Fibroblast of peridontal ligament (primary cell): ENCODE measurements at regions not wholly inside any gene's neighbourhood (a gene's known extent, or its start where the extent isn't known, plus 50 kb on each side); places are given as distances from the start of the nearest gene placed in this dataset.
"Not testable (repeated sequence)": the region's sequence is repeated elsewhere in the genome, so short reads cannot be mapped to it uniquely, and the experiment has no call there.

Experiments used
- DNase-seq: peaks from one replicate; pipeline ENCODE4 v3.0.0-alpha.2; 2010; ENCODE audit errors: extremely low read depth

DNA sequence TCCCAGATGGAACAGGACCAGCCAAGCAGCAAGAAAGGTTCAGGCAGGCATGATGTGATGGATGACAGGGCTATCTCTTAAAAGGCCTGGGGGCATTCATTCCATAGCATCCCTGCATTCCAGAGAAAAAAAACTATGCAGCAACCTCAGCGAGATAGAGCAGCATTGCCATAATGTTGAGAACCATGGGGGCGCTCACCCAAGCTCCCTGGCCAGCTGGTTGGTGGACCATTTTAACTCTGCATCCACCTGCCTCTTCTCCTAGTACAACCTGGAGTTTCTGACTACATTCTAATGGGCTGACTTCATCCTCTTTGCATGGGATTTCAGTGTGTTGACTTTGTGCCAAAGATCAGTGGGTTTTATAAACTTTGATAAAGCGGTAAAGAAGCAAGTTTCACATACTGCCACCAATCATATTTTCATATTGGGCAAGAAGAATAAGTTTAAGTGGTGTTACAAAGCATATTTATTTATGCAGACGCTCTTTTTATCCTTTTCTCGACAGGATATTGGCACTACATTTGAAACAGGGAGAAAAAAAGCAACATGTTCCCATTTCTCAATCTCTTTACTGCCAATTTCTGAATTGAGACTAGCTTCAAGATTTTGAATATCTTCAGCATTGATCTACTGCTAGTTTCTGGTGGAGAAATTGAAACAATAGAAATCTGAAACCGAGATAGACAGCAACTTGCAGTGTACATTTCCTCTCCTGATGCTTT is 378.3 kb upstream of the WWC1 start:
- DNase-seq, result no peak

DNA sequence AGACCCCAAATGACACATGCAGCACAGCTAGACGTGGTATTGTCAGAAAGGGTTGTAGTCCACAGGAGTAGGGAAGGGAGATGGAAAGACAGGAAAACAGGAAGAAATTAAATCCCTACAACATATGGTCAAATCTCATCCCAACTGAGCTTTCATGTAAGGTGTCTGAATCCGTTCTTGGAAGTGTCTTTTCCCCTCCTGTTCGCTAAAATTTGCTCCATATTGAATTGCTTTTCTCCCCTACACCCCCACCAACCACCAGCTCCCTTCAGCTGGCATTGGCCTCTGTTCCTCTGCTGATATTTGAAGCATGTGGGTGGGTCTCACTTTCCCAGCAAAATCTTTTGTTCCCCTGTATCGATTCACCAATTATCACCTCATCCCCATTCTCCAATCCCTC is 376.2 kb upstream of the WWC1 start:
- DNase-seq, result no peak

DNA sequence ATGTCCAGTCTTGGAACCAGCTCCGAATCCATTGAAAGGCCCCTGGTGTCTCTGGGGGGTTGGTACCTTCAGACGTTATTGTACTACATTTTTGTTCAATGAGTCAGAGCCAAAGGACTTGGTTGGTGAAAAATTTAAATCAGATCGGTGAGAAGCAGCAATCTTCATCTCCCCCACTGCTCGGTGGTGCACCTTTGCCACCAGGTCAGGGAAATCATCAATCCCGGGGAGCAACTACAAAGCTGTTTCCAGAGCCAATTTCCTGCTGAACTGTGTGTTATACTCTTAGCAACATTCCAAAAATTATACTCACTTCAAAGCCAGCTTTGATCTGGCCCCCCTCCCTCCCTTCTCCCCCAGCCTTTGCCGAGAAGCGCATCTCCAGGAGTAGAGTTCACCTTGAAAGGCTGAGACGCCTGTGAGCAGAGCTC is 375.2 kb upstream of the WWC1 start:
- no peak for DNase-seq

DNA sequence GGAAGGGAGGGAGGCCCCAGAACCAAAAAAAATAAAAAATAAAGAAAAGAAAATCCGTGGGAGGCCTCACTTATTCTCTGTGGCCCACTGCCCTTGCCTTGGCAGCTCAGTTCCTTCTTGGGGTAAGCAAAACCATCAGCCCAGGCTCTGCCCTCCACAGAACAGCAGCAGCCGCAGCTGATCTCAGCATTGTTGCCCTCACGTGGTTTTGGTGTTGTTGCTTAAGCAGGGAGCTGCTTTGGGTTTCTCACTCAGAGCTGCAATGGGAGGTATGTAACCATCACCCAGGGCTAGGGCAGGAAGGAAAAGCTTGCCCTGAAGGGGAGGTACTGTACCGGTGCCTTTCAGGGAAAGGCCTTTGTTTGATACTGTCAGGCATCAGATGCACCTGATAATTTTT is 374.7 kb upstream of the WWC1 start:
- no peak for DNase-seq

DNA sequence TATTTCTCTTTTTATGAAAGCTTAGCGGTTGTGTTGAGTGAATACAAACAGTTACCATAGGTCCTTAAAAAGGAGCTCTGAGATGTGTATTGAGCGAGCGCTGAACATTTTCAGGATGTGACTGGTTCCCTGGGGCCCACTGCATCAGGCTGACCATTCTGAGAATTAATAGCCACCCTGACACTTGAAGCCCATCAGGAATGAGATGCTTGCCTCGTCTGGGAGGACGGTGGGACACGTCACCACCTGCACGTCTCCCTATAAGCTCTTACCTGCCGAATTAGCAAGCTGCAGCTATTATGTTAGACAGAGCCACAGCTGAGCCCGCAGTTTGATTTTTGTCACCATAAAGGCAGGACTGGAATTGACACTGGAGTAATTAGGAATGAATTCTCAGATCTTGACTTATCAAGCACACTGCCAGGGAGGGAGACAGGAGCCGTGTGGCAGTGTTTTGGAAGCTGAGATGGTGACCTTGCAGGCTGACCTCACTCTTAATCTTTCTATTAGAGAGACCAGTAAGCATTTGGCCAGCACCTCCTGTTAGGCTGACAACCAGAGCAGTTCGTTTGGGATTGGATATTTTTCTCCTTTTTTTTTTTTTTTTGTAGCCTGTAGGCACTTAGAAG is 373.1 kb upstream of the WWC1 start:
- no peak for DNase-seq

DNA sequence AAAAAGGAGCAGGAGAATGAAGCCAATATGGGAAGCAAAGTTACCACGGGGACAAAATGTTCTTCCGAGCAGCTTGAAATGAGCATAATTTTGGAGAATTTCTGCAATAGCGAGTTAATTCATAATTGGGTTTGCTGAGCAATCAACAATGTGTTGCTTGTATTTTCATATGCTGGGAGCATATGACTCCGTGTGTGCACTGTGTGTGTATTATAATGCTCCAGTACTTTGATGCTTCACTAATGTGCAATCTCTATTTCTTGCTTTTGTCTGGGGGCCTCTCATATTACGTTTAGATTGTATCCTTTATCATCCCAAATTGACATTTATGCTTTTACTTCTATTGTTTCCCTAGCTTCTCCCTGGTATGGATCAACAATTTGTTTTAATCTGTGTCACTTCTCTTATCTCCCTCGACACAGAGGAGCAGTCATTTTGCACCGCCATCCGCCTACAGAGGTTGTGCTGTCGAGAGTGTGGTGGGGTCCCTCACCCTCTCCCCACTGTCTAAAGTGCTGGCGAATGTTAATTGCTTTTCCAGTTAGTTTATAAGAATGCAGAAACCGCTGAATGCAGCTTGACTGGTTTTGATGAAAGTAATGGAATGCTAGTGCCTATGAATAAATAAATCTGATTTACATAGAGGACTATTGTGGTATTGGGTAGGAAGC is 372.5 kb upstream of the WWC1 start:
- no peak for DNase-seq

DNA sequence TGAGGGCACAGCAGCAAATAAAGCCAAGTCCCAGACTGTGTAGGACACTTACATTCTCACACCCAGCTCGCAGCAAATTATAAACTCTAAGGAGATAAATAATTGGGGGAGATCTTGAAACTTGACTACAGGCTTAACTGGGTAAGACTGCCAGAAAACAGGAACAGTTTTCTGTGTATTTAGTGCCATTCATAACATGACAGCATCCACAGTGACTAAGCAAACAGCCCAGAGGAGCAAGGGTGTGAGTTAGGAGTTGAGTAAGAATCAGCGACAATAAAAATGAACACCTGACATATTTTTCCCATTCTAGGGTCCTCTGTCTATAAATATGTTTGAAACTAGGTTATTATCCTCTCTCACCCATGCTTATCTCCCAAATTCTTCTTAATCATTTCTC is 370.9 kb upstream of the WWC1 start:
- no peak for DNase-seq

DNA sequence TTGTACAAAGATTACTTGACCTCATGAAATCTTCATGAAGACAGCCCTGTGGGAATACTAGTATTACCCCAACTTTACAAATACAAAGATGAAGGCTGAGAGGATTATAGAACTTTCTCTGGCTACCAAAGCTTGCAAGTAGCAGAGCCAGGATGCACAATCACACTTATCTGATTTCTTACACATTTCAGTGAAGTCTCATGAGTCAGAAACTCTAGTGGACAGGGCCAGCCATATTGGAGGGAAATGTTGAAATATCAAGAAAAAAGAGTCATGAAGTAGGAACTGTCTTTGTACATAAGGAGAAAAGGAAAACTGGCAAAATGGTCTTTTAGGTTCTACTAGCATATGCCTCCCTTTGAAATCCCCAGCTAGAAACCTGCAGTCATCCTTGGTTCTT is 369.6 kb upstream of the WWC1 start:
- no peak for DNase-seq

DNA sequence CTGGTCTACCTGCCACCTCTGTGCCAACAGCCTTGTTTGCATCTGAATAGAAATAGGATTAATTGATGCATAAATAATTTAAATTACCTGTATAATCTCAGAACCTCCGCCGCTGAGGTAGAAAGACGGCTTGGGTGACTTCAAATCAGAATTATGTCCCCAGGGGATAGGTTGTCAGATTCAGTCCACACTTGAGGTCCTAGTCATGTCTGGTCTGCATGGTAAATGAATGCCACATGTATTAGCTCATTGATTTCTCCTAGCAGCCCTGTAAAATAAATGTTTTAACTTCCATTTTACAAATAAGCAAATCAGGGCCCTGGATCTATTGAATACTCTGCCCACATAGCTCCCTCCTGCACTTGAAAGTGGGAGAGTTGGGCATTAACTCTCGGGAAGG is 368.0 kb upstream of the WWC1 start:
- DNase-seq, result no peak

DNA sequence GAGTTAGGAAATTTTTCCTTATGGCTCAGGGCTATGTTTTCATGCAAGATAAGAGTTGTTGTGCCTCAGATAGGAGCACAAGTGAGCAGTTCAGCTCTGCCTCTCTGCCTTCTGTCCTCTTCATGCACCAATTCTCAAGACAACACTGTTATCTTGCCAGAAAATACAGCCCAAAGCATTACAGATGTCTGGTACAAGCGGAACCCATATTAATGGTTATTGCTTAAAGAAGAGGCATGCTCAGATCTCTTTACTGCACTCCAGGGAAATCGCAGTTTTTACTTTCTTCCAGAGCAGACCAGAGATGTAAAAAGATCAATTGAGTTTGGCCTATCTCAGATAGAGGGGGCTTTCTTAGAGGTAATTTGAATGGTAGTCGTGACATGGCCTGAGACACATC is 361.6 kb upstream of the WWC1 start:
- DNase-seq, result no peak

DNA sequence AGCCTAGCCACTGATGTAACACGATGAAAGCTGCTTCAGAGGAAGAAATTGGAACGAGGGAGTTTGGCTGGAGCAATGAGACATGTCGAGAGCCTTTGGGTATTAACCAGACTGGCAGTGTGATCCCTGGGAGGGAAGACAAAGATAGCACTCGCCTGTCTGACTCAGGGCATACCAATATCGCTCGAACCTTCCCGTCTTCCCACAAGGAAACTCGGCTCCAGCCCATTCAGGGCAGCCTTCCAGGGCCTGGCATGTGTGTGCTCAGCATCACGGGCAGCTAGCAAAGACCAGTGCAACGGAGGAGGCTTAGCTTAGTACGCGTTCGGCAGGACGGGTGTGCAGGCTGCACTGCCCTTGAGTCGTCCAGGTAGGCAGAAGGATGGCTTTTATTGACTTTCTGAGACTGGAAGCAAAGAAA is 356.9 kb upstream of the WWC1 start:
- peak; percentile 36 for DNase-seq

DNA sequence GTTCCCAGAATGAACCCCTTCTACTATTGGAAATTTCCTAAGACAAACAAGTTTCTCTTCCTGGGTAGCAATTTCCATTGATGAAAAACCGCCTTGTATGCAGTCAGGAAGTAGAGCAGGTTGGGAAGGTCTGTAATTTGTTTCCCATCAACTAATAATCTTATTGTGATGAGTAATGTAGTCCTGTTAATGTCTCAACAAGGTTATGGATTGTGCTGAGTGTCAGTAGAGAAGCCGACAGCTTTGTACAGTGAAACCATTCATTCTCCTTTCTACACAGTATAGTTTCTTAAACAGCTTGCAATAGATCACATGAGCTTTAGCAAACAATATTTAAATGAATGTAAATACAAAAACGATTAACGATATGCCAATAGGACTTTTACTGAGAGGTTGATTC is 355.4 kb upstream of the WWC1 start:
- no peak for DNase-seq

DNA sequence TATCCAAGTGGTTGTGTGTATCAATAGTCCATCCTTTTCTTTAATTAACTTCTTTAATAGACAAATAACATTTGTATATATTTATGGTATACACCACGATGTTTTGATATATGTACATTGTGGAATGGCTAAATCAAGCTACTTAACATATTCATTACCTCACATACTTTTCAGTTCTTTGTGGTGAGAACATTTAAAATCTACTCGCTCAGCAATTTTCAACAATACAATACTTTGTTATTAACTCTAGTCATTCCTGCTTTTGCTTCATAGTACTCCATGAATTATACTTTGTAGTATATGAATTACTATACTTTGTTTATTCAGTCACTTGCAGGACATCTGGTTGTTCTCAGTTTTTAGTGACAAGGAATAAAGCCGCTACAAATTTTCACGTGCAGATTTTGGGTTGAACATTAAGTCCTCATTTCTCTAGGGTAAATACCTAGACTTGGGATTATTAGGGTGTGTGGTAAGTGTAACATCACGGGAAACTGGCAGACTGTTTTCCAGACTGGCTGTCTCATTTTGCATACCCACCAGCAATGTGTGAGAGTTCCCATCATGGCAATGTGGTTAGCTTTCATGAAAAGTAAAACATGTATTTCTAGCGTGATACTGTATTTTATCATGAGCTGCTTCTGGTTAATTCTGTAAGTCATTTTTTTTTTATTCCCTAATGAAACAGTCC is 354.4 kb upstream of the WWC1 start:
- no peak for DNase-seq

DNA sequence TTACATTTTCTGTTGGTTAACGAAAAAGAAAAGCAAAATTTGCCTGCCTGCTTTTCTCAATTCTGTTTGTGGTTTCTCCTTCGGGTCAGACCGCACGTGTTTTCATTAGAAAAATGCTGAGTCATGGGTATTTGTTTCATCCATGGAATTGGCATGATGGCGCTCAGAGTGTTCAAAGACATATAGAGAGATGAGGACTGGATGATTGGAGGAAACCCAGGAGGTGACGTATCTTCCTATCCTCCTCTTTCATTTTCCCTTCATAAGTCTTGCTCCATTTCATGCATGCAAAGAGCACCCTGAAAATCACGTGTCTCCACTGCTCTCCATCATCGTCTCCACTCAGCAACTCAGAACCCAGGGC is 353.8 kb upstream of the WWC1 start:
- peak; percentile 49 for DNase-seq

DNA sequence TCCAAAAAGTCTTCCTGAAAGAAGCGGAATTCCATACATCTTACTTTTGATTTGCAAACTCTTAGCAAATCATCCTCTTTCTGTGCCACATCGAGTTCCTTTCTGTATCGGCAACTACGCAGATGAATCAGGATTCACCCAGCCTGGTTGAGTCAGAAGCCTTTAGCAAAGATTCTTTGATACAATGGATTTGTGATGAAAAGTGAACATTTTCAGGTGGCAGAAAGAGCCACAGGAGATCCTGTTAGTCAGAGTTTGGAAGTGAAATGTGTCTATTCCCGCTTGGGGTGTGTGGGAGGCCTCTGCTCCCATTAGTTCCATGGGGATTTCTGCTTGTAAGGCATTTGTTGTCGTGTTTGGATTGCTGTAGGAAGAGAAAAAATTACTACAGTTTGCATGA is 351.8 kb upstream of the WWC1 start:
- no peak for DNase-seq

DNA sequence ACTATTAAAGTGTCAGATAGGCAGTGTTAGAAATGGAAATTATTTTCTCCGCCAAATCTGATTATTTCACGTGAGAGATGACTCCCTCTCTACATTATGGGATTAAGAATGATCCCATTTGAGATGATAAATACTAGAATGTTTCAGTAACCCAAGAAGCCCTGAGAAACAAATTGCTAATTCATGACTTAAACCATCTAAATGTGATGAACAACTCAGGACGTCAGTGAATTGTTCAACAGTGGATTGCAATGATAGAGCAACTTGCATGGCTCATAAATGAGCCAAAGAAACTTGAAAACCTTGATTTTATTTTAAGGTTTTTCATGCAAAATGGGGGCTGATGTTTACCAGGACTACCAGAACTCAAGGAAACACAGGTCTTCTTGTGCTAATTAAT is 350.5 kb upstream of the WWC1 start:
- no peak for DNase-seq

DNA sequence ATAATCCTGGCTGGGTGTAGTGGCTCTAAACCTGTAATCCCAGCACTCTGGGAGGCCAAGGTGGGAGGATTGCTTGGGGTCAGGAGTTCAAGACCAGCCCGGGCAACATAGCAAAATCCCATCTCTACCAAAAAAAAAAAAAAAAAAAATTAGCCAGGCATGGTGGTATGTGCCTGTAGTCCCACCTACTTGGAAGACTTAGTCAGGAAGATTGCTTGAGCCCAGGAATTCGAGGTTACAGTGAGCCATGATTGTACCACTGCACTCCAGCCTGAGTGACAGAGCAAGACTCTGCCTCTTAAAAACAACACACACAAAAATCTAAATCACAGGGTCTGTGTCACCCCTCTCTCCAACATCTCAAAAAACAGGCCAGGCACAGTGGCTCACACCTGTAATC is 349.9 kb upstream of the WWC1 start:
- not testable (repeated sequence) for DNase-seq

DNA sequence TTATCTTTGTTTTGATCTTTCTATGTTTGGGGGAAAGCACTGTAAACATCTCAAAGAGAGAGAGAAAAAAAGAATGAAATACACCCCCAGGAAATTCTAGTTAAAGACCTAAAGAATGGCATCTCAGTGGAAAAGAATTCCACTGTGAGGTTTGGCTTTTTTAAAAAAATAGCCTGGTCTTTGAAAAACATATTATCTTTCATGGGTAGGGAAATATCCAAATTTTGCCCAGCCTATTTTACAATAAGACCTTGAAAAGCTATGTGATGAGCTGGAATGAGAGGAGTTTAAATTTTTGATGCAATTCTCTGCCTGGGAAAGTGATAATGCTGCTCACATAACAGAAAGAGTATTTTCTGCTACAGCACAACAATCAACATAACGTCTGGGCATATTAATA is 348.1 kb upstream of the WWC1 start:
- no peak for DNase-seq

DNA sequence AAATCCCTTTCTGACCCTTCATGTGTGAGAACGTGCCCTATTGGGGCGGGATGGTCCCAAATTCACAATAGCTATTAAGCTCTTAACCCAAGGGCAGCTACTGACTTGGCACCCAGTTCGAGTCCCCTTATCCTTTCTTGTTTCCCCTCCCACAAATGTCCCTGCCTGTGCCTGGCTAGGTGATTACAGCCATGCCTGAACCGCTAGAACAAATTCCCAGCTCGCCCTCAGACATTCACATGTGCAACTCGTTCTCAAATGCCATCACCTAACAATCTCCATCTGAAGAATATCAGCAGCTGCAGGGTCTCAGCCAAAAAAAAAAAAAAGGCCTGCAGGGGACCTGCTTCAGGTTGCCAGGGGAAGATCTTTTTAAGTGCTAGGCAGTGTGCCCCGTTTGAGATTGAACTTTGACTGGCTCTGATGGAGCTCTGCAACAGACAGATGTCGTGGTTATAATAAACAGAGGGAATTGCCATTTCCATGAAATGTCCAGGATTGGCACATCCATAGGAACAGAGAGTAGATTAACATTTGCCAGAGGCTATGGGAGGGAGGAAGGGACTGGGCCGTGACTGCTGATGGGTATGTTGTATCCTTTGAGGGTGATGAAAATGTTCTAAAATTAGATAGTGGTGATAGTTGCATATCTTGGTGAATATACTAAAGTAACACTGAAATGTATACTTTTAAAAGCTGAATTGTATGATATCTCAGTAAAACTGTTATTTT is 347.2 kb upstream of the WWC1 start:
- no peak for DNase-seq

DNA sequence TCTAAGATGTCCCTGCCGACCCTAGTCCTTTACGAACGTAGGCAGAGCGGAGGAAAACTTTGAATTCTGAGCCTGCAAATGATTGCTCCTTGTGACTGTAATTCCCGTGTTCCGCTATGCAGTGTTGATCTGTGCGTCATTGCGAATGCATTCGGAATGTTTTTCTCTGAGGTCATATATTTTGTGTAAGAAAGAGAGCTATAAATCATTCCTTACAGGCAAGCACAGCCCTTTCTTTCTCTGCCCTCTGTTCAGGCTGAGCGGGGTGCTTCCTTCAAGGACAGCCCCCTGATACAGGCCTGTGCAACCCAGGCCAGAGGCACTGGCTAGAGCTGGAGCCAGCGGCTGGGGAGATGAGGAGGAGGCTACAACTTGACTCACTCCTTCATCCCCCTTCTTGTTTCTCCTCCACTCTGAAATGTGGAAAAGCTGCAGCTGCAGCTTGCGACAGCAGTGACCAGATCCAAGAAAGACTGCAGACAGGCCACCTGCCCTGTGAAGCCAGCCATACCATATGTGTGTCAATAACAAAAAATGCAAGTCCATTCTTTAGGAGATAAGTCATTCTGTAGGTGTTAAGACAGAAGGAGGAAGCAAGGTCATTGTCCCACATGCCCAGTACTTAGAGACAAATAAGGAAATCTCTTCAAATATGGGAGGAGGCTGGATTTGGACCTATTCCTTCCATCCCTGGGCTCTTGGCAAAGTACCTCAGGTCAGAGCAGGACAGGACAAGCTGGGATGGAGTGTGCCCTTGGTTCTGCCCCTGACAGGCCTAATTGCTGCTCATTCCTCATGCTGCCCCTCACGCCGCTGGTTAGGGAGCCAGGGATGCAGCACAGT is 345.7 kb upstream of the WWC1 start:
- DNase-seq, result no peak

DNA sequence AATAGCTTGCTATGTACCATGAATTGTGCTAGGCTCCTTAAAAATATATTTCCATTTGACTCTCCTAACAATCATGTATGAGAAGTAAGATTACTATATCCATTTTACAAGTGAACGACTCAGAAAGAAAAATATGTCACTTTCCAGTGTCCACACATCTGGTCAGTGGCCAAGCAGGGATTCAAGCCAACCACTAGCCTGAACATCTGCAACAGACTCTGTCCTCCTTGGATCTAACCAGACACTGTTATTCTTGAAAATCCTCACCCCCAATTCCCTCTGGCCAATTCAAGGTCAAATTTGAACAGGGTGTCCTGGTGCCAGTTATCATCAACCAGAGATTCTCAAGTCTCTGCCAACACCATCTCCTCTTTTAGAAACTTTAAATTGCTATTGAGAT is 344.1 kb upstream of the WWC1 start:
- DNase-seq, result no peak
